Epithelial cell of esophagus (primary cell): ENCODE measurements at regions not wholly inside any gene's neighbourhood (a gene's known extent, or its start where the extent isn't known, plus 50 kb on each side); places are given as distances from the start of the nearest gene placed in this dataset.

Experiments used
- DNase-seq: peaks from one replicate; pipeline ENCODE4 v3.0.0; 2010; ENCODE audit warnings: low read depth
- H3K4me3 ChIP-seq: 2 replicates; pipeline ENCODE4 v1.5.1; 2011; ENCODE audit warnings: mild to moderate bottlenecking, low read length, control low read depth
- TF ChIP-seq, protein P1 (sequence below): IDR thresholded peaks from 2 replicates; pipeline ENCODE4 v1.5.1; 2011; ENCODE audit warnings: low read depth, mild to moderate bottlenecking, low read length, control low read depth, inconsistent platforms; ENCODE audit not compliant: insufficient read depth; ENCODE audit errors: missing control alignments

DNA sequence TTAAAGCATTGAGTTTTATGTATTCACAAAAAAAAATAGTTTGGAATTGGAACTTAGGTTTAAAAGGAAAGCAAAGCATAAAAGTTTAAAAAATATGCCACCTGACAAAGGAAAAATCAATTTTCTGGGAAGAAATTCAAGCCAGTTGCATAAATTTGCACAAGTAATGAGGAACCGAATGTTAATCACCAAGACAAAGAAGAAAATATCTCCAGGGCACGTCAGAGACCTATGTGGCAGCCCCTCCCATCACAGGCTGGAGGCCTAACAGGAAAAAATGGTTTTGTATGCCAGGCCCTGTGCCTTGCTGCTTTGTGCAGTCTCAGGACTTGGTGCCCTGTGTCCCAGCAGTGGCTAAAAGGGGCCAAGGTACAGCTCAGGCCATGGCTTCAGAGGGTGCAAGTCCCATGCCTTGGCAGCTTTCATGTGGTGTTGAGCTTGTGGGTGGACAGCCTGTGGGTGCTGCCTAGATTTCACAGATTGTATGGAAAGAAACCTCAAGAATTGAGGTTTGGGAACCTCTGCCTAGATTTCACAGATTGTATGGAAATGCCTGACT lies 767.2 kb upstream of the SLC10A2 start:
- no peak for DNase-seq
- no peak overlapping the region for H3K4me3 ChIP-seq
- TF ChIP-seq, protein P1, sequence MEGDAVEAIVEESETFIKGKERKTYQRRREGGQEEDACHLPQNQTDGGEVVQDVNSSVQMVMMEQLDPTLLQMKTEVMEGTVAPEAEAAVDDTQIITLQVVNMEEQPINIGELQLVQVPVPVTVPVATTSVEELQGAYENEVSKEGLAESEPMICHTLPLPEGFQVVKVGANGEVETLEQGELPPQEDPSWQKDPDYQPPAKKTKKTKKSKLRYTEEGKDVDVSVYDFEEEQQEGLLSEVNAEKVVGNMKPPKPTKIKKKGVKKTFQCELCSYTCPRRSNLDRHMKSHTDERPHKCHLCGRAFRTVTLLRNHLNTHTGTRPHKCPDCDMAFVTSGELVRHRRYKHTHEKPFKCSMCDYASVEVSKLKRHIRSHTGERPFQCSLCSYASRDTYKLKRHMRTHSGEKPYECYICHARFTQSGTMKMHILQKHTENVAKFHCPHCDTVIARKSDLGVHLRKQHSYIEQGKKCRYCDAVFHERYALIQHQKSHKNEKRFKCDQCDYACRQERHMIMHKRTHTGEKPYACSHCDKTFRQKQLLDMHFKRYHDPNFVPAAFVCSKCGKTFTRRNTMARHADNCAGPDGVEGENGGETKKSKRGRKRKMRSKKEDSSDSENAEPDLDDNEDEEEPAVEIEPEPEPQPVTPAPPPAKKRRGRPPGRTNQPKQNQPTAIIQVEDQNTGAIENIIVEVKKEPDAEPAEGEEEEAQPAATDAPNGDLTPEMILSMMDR, result no peak

GRCh38 chr13:103815619-103816018 lies 749.4 kb upstream of the SLC10A2 start:
- TF ChIP-seq, protein P1, result no peak
- DNase-seq, result peak; percentile 53
- H3K4me3 ChIP-seq, result no peak overlapping the region

GRCh38 chr13:103812971-103813370 lies 746.8 kb upstream of the SLC10A2 start:
- TF ChIP-seq, protein P1, result no peak
- H3K4me3 ChIP-seq, result no peak overlapping the region
- no peak for DNase-seq

DNA sequence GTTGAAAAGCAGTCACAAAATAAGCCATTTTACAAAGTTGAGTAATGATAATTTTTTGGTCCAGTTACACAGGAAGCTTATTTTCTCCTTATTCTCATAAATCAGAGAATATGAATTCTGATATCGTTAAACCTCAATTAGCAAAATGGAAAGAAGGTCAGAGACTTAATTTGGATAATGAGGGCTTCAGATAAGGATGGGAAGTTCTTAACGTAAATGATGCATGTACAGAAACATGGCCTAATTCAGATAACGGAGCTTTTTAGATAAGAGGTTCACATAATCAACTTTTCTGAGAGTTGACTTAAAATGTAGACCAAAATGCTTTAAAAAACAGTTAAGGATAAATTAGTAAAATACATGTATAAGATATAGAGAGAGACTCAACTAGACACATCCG lies 746.3 kb upstream of the SLC10A2 start:
- no peak for DNase-seq
- TF ChIP-seq, protein P1, result no peak
- H3K4me3 ChIP-seq, result no peak overlapping the region

DNA sequence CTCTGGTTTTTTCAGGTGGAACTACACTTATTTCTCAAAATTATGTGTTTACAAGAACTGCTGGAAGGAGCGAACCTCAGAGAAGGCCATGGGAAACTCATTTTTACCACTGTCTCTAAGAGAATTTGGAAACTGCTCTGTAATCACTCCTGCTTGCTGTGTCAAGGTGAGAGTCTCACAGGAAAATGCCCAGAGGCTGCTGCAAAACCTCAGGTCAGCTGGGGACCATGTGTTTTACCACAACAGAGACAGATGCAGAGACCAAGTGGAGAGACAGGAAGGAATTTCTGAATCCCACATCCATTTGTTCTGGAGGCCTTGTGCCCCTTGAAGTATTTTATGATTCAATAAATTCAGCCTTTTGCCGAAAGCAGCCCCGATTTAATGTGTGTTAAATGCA lies 743.8 kb upstream of the SLC10A2 start:
- TF ChIP-seq, protein P1, result no peak
- DNase-seq, result no peak
- no peak overlapping the region for H3K4me3 ChIP-seq

DNA sequence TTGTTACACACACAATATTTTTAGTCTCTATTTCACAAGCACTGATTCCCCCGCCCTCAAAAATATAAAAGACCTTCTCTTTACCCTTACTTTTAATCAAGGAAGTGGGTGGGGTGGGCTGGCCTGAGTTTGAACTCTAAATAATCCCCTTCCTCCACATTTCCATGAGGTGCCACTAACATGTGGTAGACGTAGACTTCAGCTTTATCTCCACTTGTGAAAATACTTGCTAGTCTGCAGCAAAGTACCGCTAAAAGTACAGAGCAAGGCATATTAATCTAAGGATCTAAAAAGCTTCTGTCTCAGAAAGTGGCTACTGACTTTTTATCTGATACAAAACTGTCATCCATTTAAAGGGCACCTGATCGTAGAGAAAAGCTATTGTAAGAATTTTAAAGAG lies 739.6 kb upstream of the SLC10A2 start:
- no peak overlapping the region for H3K4me3 ChIP-seq
- no peak for DNase-seq
- TF ChIP-seq, protein P1, result no peak

DNA sequence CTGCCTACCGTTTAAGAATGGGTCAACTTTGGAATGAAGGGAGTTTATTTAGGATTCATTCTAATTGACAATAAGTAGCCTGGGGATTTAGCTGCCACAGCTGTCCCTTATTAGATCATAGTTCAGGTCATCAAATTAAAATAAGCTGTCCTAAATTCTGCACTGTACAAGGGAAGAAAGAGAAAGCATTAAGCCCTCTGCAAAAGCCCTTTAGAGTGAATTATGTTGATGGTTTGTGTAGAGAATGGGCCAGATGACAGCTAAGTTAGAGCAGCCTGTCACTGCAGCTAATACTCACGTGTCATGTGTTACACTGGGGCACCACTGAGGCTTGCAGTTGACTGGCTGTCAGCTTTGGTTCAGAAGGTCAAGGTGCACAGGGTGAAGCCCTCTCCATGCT lies 737.1 kb upstream of the SLC10A2 start:
- H3K4me3 ChIP-seq, result no peak overlapping the region
- DNase-seq, result no peak
- TF ChIP-seq, protein P1, result no peak
